DMS 273 treated with DMSO at 0.1 percent for 48 hours (cell line): ENCODE measurements at regions not wholly inside any gene's neighbourhood (a gene's known extent, or its start where the extent isn't known, plus 50 kb on each side); places are given as distances from the start of the nearest gene placed in this dataset.

Experiments
- DNase-seq: peaks from one replicate; lab custom pipeline; 2025; lab: John Stamatoyannopoulos, UW

DNA sequence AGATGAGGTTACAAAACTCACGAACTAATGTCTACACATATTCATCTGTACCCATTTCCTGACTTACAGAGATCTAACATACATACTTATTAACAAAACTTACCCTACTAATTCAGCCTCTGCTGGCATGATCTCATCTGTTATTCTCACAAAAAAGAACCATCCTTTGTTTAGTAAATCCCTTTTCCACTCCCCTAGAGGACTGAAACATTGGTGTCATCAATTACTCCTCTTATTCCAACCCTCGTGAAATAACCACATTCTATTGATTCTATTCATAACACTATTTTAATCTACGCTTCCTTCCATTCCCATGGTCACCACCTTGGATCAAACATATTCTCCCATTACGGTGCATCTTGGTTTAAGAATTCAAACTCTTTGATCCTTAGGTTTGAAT is 505.9 kb downstream of the SI start:
- DNase-seq = no peak

DNA sequence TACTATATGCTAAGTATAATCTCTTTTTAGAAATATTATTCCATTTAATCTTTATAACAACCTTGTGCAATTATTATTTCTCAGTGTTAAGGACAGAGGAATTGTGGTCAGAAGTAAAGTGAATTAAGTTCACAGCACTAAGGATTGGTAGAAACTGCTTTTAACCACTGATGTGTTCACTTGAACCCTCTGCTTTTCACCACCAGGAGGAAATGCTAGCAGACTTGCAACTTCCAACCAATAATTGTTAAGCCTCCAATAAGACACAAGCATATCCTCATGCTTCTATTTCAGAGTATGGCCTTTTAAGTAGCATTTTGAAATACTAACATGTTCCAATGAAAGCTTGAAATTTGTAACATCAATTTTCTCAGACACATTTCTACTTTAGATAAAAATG is 527.4 kb downstream of the SI start:
- peak; percentile 18 for DNase-seq

DNA sequence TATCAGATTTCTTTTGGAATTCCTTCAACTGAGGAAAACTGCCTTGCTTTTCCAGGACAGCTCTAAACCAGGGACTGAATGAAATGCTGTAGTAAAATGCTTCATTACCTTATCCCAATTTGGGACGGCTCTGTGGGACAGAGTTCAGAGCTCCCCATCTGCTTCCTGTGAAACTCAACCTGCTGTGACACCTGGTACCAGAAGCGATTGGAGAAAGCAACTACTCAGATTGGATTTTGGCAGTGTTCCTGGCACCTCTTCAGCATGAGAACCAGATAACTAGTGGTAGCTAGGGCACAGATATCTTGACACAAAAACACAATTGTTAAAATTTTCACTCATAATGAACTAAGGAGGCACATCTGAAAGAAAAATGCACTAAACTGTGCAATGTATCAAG is 539.1 kb downstream of the SI start:
- peak; percentile 98 for DNase-seq

DNA sequence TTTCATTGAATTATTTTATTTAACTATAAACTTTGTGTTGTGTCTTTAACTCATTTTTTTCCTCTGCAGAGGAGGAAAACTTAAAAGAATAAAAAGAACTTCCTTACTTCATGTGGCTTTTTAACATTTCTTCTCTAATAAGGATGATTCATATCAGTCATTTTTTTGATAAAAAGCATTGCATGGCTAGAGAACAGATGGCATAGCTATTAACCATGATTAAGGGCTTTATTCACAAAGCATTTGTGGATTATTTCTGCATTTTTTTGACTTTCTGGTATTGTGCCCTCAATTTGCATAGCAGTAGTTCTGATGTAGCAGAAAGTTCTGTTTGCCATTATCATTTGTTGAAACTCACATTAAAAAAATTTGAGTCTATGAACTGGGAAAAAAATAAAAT is 540.8 kb downstream of the SI start:
- DNase-seq = no peak

DNA sequence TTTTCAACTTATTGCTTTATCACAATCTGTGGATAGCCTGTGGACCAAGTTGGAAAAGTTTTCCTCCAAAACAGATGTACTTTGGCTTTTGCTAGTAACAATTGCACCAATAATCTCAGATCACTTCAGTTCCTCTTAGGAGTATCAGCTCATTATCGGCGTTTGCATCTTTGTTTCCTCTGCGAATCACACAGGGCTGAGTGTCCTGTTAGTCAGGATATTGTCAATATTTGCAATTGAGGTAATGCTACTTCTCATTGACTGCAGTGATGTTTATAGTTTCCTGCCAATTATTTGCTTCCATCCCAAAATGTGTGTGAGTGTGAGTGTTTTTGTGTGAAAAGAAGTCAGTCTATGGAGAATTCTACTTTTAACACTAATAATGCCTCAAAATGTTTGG is 545.0 kb downstream of the SI start:
- DNase-seq = no peak

DNA sequence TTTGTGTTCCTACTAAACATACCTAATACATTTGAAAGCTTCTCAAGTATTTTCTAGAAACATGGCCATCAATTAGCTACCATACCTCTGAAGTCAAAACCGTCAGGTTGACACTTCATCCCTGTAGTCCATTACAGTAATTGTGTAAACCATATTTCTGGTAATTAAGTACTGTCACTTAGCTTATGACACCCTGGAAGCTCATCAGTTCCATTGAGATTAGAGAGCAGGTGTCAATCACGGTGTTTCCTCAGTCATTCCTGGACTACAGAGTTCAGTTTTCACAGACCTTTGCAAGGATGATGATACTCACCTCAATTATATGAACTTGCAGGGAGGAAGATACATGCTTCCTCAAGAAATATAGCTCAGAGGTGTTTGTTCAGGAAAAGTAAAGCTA is 552.0 kb downstream of the SI start:
- DNase-seq = no peak

DNA sequence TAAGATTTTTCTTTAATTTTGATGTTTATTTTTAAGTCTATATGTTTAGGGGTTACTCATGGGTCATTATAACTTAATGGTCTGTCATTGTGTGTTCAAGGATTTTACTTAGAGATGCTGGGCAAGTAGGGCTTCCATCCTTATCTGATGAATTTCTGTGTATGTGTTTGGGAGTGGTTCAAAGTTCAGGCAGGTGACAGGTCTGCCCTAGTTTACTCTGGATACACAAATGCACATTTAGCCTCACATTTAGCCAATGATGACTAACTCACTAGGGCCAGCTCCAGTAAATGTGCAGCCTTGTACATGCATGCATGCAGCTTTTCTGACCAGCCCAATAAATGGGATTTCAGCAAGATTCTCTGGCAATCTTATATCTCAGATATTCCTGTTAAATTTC is 554.1 kb downstream of the SI start:
- no peak for DNase-seq

DNA sequence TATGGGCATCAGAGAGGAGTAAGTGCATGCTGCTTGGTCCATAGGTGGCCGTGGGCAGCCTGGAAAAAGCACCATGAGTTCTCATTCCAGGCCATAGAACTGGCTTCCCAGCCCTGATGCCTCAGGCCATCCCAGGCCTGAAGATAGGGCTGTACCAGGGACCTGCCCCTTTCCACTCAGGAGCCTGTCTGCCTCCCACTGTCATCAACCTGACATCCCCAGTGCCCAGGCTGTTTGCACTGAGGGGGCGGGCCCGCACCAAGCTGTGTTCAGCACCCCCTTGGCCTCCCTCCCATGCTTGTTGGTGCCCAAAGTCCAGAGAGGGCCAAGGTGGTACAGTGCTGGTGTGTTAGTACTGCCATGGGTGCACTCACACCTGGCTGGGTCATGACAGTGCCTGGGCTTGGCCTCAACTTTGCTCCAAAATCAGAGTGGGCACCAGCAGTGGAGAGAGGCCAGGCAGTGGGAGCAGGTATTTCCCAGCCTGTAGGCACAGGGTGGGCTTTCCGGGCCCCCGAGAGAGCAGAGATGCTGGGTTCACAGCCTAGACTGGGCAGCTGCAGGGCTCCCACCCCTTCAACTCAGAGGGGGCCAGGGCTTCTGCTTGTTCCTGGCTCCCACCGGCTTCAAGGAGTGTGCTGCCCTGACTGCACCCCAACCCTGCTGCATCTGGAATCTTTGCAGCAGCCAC is 556.1 kb downstream of the SI start:
- no peak for DNase-seq

DNA sequence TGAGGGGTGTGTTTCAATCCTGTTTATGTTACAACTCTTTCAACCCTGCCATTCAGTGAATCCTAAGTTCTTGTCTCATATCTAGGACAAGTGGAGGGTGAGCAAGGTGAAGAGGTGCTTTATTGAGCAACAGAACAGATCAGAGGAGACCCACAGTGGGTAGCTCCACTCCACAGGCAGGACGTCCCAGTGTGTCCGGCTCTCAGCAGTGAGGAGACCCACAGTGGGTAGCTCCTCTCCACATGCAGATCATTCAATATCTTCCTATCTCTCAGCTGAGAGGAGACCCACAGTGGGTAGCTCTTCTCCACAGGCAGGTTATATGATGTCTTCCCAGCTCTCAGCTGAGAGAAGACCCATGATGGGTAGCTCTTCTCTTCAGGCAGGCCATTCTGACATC is 556.7 kb downstream of the SI start:
- no peak for DNase-seq

DNA sequence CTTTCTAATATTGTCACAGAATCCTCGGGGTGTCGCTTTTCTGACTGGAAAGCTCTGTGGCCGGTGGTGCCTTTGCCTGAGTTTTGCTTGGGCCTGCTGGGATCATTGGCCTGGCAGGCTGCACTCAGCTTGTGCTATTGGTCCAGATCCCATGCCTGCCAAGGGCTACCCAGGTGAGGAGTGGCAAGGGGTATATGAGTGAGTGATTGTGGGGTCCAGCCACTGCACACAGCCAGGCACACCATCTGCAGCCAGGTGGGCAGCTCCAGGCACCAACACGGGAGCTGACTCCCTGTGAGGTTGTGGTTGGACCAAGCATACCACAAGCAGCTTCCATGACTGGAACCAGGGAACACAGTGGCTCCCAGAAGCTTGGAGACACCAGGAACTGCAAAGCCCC is 557.2 kb downstream of the SI start:
- no peak for DNase-seq

DNA sequence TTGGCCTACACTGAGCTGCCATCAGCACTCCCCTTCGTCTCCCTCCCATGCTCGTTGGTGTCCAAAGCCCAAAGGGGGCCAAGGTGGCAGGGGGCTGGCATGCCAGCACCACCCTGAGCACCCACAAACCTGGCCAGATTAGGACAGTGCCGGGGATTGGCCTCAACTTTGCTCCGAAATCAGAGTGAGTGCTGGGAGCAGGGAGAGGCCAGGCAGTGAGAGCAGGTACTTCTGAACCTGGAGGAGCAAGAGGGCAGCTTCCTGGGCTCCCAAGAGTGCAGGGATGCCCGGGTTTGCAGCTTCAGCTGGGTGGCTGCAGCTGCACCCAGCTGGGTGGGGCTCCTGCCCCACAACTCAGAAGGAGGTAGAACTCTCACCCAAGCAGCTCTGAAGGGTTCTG is 563.0 kb downstream of the SI start:
- DNase-seq = no peak

DNA sequence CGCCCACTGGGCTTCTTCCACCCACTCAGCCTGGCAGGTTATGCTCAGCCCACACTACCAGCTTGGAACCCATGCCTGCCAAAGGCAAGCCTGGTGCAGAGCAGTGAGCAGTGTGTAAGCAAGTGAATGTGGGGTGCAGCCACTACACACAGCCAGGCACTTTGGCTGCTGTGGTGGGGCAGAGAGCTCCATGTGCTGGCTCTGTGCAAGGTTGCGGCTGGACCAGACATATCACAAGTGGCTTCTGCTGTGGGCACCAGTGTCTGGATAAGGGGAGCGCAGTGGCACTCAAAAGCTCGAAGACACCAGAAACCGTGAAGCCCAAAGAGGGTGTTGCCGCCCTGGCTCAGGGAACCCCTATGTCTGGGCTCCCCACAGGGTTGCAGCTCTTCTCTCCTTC is 563.7 kb downstream of the SI start:
- no peak for DNase-seq

DNA sequence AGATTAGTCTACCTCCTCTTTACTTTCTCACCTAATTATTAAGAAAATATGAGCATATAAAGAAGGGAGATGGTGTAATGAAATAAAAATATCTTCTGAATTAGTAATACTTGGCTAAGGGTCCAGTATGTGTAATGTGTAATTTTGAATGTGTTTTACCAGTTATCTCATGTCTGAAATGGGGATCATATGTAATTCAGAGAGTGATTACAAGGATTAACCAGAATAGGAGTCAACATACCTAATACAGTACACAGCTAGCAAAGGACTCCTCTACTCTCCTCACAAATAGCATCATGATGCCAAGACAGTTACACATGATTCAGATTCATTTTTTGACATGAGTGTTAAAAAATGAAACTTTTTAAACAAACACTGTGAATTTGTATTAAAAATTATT is 570.4 kb downstream of the SI start:
- no peak for DNase-seq

DNA sequence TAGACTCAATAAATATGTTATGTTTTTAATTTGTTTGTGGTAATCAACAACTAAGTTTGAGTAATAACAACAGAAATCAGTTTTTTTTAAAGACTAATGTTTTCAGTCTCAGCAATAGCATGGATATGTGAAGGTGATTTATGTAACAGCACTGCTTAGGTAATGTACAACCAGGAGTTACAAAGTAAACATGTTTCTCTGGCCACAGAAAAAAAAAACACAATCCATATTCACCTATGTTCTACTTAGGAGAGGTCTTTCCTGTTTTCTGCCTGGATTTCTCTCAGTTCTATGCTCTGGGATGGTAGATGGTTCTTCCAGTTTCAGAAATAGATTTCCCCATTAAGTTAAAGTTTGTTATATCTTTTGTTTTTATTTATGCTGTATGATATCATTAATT is 579.4 kb downstream of the SI start:
- no peak for DNase-seq

DNA sequence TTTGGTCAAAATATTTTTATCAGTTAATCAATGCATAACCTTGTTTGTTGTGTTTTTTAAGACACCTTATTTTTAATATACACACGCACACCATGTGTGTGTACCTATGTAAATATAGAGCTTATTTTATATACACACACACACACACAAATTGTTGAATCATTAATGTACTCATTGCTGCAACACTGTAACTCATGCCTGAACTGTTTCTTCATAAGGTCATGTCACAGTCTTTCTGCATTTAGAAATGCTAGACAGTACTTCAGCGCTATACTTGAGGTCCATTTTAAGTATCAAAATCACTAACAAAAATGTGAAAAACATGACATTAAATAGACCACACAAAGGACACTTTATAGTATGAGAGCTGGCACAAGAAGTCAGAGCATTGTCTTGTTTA is 589.4 kb downstream of the SI start:
- no peak for DNase-seq

DNA sequence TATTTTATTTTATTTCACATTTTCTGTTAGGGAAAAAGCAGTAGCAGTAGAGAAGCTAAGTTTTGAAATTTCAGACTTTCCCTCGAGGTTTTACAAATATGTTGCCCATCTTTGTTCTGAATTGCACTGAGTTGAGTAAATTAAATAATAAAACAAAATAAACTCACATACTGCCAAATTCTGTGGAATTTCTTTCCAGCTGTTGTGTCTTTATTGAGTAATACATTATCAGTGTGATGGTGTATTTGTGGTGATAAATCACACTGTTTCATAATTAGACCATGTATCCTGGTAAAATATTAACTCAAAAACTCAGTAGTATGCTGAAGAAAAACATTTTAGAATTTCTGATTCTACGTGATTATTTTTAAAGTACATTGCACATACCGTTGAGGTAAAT is 592.1 kb downstream of the SI start:
- DNase-seq = no peak

DNA sequence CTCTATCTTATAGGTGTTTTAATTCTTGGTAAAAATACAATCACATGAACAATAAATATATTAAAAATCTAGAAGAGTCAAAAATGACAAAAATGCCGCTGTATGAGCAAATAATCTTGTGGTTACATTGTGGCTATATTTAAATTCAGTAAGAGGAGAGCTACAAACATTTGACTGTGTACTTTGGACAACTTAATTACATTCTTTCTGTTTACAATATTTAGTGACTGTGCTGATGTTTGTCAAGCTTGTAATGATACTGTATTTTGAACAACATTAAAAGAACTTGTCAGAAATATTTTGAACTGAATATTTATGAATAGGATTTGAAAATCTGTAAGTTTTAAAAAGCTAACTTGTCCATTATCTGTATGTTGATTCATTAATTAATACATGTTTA is 598.3 kb downstream of the SI start:
- no peak for DNase-seq

DNA sequence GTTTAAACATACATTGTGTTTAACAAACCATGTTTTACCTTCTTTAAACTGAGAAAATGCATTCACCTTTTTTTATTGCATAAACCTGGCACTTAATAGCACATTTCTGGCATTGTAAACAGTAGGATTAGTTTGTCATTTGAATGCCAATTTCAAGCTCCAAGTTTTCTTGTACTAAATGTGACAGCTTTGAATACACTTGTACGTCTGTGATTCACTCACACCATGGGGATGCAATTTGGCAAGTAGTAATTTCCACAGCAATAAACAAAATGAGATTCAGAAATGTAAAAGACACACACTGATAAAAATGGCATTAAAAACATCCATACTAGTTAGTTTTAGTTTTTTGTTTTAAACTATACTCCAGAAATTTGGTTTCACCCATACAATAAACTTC is 598.9 kb downstream of the SI start:
- DNase-seq = no peak

DNA sequence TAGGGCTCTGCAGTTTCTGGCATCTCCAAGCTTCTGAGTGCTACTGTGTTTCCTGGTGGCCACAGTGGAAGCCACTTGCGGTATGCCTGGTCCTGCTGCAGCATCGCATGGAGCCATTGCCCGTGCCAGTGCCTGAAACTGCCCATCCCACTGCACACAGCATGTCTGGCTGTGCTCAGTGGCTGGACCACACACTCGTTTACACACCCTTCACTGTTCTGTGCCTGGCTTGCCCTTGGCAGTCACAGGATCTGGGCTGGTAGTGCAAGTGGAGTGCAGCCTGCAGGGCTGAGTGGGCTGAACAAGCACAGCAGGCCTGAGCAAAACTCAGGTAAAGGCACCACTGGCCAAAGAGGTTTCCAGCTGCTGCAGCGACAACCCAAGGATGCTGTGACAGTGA is 600.0 kb downstream of the SI start:
- no peak for DNase-seq

DNA sequence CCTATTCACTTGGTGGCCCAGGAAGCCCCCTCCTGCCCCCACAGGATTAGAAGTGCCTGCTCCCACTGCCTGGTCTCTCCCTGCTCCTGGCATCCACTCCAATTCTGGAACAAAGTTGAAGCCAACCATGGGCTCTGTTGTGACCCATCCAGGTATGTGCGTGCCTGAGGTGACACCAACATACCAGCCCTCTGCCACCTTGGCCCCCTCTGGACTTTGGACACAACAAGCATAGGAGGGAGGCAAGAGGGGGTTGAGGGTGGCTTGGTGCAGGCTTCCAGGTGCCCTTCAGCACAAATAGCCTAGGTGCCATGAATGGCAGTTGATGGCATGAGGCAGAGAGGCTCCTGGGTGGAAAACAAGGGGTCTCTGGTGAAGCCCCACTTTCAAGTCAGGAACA is 600.9 kb downstream of the SI start:
- DNase-seq = no peak

DNA sequence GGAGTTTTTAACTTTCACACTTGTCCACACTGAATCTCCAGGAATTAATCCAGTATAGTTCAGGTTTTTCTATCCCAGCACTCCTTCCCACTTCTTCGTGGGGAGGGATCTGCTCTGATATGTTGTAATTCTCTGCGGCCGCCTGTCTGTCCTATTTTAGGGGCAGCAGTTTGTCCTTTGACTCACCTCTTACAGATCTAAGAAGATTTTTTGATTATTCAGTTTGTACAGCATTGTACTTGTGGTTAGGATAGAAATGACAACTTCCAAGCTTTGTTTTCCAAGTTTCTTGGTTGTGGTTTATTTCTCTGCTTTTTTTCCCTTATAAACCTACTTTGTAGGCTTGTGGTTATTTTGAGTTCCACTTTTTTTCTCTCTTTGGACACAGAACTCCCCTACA is 601.7 kb downstream of the SI start:
- DNase-seq = no peak

DNA sequence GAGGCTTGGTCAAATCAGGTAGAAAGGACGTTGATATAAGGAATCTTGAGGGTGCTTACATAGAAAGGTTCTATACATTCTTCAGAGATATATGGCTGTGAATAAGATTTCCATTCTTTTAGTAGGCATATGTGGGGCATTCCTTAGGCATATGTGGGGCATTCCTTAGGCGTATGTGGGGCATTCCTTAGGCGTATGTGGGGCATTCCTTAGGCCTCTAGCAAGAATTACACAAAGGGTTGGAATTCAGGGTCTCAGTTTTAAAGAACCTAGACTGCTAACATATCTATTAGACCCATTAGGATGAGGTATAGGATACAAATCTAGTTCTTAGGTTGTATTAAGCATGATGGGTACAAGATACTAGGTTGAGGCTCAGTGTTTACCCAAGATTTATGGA is 607.8 kb downstream of the SI start:
- DNase-seq = no peak

DNA sequence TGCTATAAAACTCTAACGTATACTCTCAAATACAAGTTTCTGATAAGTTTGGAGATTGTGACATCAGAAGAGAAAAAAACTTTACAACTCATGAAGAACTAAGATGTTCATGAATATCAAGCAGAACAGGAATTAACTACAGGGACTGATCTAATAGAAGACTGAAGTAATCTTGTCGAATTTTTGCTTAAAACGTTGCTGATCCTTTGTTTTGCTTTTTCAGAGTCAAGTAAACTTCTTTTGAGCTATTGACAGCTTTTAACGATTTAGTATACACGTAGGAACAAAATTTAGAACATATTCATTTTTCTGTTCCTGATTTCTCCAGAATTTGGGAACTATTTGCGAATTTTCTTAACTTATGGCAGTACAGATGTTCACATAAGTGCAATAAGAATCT is 610.2 kb downstream of the SI start:
- DNase-seq = no peak

DNA sequence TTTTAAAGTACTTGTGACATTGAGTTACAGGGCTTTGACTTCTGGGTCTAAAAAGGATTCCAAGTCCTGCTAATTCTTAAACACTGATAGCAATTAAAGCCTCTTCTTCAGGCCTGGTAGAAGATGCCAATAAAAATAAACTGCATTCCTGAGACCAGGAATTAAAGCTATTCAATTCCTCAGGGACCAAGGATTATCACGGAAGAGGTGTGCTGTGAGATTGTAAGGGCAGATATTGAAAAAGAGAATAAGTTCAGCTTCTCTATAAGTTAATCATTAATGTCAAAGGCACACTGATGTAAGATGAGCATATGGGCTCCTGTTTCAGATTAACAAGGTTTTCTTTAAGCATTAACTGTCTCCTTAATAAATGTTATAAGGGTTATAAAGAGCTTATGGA is 611.3 kb downstream of the SI start:
- DNase-seq = no peak

DNA sequence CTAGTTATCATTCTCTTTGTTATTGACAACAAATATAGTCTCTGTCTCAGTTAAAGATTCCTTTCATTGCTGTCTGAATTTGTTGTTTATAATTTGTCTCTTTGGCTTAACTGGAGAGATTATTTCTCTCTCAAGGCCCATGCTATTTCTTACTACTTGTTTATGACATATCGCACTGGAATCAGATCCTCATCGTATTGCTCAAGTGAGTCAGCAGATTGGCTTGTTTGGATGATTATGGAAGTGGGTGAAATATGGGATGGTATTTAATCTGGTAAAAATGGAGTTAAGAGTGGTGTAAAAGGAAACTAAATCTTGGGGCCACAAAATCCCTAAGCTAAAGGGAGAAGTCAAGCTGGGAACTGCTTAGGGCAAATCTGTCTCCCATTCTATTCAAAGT is 613.1 kb downstream of the SI start:
- no peak for DNase-seq
